HL-60 (cell line): ENCODE measurements at regions not wholly inside any gene's neighbourhood (a gene's known extent, or its start where the extent isn't known, plus 50 kb on each side); places are given as distances from the start of the nearest gene placed in this dataset.

Source experiments
- CTCF ChIP-seq: IDR thresholded peaks from one replicate; pipeline ENCODE4 v1.5.1; 2011; ENCODE audit warnings: low read length, control low read depth, inconsistent platforms; ENCODE audit not compliant: insufficient read depth
- POLR2AphosphoS5 ChIP-seq: IDR thresholded peaks from 2 replicates; pipeline ENCODE4 v1.6.1; 2012; ENCODE audit warnings: low read depth

- TF ChIP-seq POLR2AphosphoS5 (no peak), CTCF (no peak)
These were observed 52.9 kb upstream of the SPATA31E1 start for GRCh38 chr9:87829756-87830155.
